ENCODE measurements at regions not wholly inside any gene's neighbourhood (a gene's known extent, or its start where the extent isn't known, plus 50 kb on each side); places are given as distances from the start of the nearest gene placed in this dataset.

DNA sequence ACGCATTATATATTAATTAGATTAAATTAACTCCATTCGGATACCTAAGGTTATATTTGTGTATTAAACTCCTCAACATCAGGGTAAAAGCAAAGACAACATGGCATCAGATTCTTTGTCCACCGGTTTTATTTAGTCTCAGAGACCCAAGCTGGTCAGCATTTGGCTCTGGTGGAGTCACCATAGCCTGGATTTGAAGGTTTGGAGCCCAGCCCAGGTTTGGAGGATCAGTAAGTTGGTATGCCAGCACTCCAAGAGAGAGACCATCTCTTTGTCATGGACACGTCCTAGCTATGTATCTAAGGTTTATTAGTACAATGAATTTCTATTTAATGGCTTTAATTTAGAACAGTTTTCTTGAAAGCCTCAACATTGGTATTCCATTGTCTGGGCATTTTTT lies 328.4 kb upstream of the RBFOX1 start:
- Histone ChIP-seq H3K36me3 (ENCODE audit: control insufficient read depth, insufficient read depth, low read length) (no peaks in the 10 kb centered on the region), H3K4me1 (ENCODE audit: control insufficient read depth, insufficient read depth, low read length, poor library complexity, severe bottlenecking) (no peaks in the 10 kb centered on the region), H3K4me3 (ENCODE audit: insufficient read depth, low read depth, low read length, poor library complexity, severe bottlenecking) (no peak overlapping the region), H3K27me3 (replicated peaks; ENCODE audit: control insufficient read depth, insufficient read depth, low read length, poor library complexity, severe bottlenecking) (no peaks in the 10 kb centered on the region), H3K27ac (ENCODE audit: insufficient read depth, low read length, poor library complexity, severe bottlenecking) (no peak overlapping the region), H3K9me3 (ENCODE audit: control insufficient read depth, low read length) (no peaks in the 10 kb centered on the region)
- no peak for DNase-seq

DNA sequence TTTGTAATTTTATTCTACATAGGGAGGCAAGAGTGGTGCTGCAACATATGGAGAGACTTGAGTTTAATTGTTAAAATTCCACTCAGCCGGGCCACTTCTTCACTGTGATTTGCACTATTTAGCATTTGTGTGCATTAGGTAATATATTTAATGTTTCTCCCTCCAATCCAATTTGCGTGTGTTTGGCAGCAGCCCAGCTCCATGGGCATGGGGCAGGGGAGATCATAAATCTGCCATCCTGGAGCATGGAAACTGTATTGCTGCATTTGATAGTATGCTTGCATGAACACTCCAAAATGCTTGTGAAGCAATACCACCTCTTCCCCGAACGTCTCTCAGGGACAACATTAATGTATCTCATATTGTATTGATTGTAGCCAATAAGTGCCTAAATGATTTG lies 339.1 kb upstream of the RBFOX1 start:
- H3K36me3 ChIP-seq (ENCODE audit: control insufficient read depth, insufficient read depth, low read length) = no peaks in the 10 kb centered on the region
- no peak overlapping the region for H3K27ac ChIP-seq (ENCODE audit: insufficient read depth, low read length, poor library complexity, severe bottlenecking)
- no peaks in the 10 kb centered on the region for H3K4me1 ChIP-seq (ENCODE audit: control insufficient read depth, insufficient read depth, low read length, poor library complexity, severe bottlenecking)
- H3K27me3 ChIP-seq (replicated peaks; ENCODE audit: control insufficient read depth, insufficient read depth, low read length, poor library complexity, severe bottlenecking) = no peaks in the 10 kb centered on the region
- DNase-seq = no peak
- H3K4me3 ChIP-seq (ENCODE audit: insufficient read depth, low read depth, low read length, poor library complexity, severe bottlenecking) = no peak overlapping the region
- no peaks in the 10 kb centered on the region for H3K9me3 ChIP-seq (ENCODE audit: control insufficient read depth, low read length)

GRCh38 chr16:6988846-6989245 lies 343.8 kb upstream of the RBFOX1 start:
- Histone ChIP-seq H3K27ac (ENCODE audit: insufficient read depth, low read length, poor library complexity, severe bottlenecking) (no peak overlapping the region), H3K27me3 (replicated peaks; ENCODE audit: control insufficient read depth, insufficient read depth, low read length, poor library complexity, severe bottlenecking) (no peaks in the 10 kb centered on the region), H3K4me1 (ENCODE audit: control insufficient read depth, insufficient read depth, low read length, poor library complexity, severe bottlenecking) (no peaks in the 10 kb centered on the region), H3K4me3 (ENCODE audit: insufficient read depth, low read depth, low read length, poor library complexity, severe bottlenecking) (no peak overlapping the region), H3K9me3 (ENCODE audit: control insufficient read depth, low read length) (no peaks in the 10 kb centered on the region), H3K36me3 (ENCODE audit: control insufficient read depth, insufficient read depth, low read length) (no peaks in the 10 kb centered on the region)
- DNase-seq = no peak

- H3K27me3 ChIP-seq (replicated peaks; ENCODE audit: control insufficient read depth, insufficient read depth, low read length, poor library complexity, severe bottlenecking) = no peaks in the 10 kb centered on the region
- no peaks in the 10 kb centered on the region for H3K4me1 ChIP-seq (ENCODE audit: control insufficient read depth, insufficient read depth, low read length, poor library complexity, severe bottlenecking)
- H3K36me3 ChIP-seq (ENCODE audit: control insufficient read depth, insufficient read depth, low read length) = no peaks in the 10 kb centered on the region
- no peak overlapping the region for H3K27ac ChIP-seq (ENCODE audit: insufficient read depth, low read length, poor library complexity, severe bottlenecking)
- no peak overlapping the region for H3K4me3 ChIP-seq (ENCODE audit: insufficient read depth, low read depth, low read length, poor library complexity, severe bottlenecking)
- no peaks in the 10 kb centered on the region for H3K9me3 ChIP-seq (ENCODE audit: control insufficient read depth, low read length)
- DNase-seq = no peak
Measured at GRCh38 chr16:6977916-6978315, 354.7 kb upstream of the RBFOX1 start.

DNA sequence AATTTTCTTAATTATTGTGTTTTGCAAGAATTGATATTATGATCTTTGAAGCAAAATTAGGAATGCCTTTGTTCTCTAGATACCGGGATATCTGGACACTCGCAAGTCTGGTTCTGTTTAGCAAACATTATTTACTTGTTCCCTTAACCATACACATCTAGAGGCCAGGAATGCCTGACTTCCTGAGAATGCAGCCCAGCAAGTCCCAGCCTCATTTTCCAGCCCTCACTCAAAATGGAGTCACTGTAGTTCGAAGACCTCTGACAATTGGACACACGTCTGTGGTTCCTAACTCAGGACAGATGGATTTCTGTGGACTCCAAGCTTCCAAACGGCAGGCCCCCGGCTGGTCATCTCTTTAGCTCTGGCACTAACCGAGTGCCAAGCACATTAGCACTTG lies 355.4 kb upstream of the RBFOX1 start:
- Histone ChIP-seq H3K4me3 (ENCODE audit: insufficient read depth, low read depth, low read length, poor library complexity, severe bottlenecking) (no peak overlapping the region), H3K36me3 (ENCODE audit: control insufficient read depth, insufficient read depth, low read length) (no peaks in the 10 kb centered on the region), H3K27ac (ENCODE audit: insufficient read depth, low read length, poor library complexity, severe bottlenecking) (no peak overlapping the region), H3K9me3 (ENCODE audit: control insufficient read depth, low read length) (no peaks in the 10 kb centered on the region), H3K27me3 (replicated peaks; ENCODE audit: control insufficient read depth, insufficient read depth, low read length, poor library complexity, severe bottlenecking) (no peaks in the 10 kb centered on the region), H3K4me1 (ENCODE audit: control insufficient read depth, insufficient read depth, low read length, poor library complexity, severe bottlenecking) (no peaks in the 10 kb centered on the region)
- DNase-seq = no peak

DNA sequence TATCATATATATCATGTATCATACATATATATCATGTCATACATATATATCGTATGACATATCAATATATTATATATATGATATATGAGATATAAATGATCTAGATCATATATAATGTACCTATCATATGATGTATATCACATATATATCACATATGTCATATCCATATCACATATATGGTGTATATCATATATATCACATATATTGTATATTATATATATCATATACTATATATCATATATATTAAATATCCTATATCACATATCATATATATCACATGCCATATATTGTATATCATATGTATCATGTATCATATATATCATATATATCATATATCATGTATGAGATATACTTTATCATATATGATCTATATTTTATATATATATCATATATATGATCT lies 355.9 kb upstream of the RBFOX1 start:
- H3K27me3 ChIP-seq (replicated peaks; ENCODE audit: control insufficient read depth, insufficient read depth, low read length, poor library complexity, severe bottlenecking) = no peaks in the 10 kb centered on the region
- H3K9me3 ChIP-seq (ENCODE audit: control insufficient read depth, low read length) = no peaks in the 10 kb centered on the region
- no peak overlapping the region for H3K4me3 ChIP-seq (ENCODE audit: insufficient read depth, low read depth, low read length, poor library complexity, severe bottlenecking)
- no peaks in the 10 kb centered on the region for H3K36me3 ChIP-seq (ENCODE audit: control insufficient read depth, insufficient read depth, low read length)
- H3K4me1 ChIP-seq (ENCODE audit: control insufficient read depth, insufficient read depth, low read length, poor library complexity, severe bottlenecking) = no peaks in the 10 kb centered on the region
- no peak for DNase-seq
- H3K27ac ChIP-seq (ENCODE audit: insufficient read depth, low read length, poor library complexity, severe bottlenecking) = no peak overlapping the region

GRCh38 chr16:6970171-6970857 lies 362.3 kb upstream of the RBFOX1 start:
- Histone ChIP-seq H3K27me3 (replicated peaks; ENCODE audit: control insufficient read depth, insufficient read depth, low read length, poor library complexity, severe bottlenecking) (no peaks in the 10 kb centered on the region), H3K27ac (ENCODE audit: insufficient read depth, low read length, poor library complexity, severe bottlenecking) (no peak overlapping the region), H3K4me3 (ENCODE audit: insufficient read depth, low read depth, low read length, poor library complexity, severe bottlenecking) (no peak overlapping the region), H3K9me3 (ENCODE audit: control insufficient read depth, low read length) (no peaks in the 10 kb centered on the region), H3K36me3 (ENCODE audit: control insufficient read depth, insufficient read depth, low read length) (no peaks in the 10 kb centered on the region), H3K4me1 (ENCODE audit: control insufficient read depth, insufficient read depth, low read length, poor library complexity, severe bottlenecking) (no peaks in the 10 kb centered on the region)
- DNase-seq = no peak

DNA sequence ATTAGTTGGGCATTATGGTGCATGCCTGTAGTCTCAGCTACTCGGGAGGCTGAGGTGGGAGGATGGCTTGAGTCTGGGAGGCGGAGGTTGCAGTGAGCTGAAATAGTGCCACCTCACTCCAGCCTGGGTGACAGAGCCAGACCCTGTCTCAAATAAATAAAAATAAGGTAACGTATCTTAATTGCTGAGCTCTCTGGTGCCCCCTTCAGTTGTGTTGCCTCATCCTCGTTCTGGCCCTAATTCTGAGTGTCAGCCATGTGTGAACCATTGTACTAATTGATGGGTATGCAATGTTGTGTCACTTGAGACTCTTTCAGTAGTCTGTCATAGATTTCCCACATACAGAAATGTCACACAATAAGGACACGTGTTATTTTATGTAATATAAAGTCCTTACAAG lies 363.1 kb upstream of the RBFOX1 start:
- no peaks in the 10 kb centered on the region for H3K4me1 ChIP-seq (ENCODE audit: control insufficient read depth, insufficient read depth, low read length, poor library complexity, severe bottlenecking)
- H3K27me3 ChIP-seq (replicated peaks; ENCODE audit: control insufficient read depth, insufficient read depth, low read length, poor library complexity, severe bottlenecking) = no peaks in the 10 kb centered on the region
- H3K36me3 ChIP-seq (ENCODE audit: control insufficient read depth, insufficient read depth, low read length) = no peaks in the 10 kb centered on the region
- DNase-seq = no peak
- H3K4me3 ChIP-seq (ENCODE audit: insufficient read depth, low read depth, low read length, poor library complexity, severe bottlenecking) = no peak overlapping the region
- H3K27ac ChIP-seq (ENCODE audit: insufficient read depth, low read length, poor library complexity, severe bottlenecking) = no peak overlapping the region
- no peaks in the 10 kb centered on the region for H3K9me3 ChIP-seq (ENCODE audit: control insufficient read depth, low read length)

DNA sequence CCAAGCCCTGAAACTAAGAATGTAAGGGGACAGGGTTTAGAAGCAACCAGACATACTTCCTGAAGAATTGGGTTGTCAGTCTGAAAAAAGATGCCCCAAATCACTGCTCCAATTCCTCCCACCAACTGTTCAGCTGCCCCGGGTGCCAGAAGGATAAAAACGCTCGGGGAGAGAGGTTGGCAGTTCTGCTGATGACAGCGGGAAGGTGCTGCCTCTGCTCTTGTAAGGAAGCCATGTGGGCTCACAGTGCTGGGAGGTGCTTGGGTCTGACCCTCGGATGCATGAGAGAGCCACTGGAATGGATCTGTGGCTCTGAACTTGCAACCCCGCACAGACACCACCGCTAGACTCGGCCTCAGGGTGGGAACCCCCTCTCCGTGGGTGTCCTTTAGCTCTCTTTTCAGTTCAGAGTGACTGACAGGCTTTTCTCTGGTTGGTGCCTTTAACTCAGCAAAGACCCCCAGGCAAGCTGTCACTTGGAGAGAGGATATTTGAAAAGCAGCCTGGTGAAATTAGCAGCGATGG lies 364.8 kb upstream of the RBFOX1 start:
- Histone ChIP-seq H3K4me1 (ENCODE audit: control insufficient read depth, insufficient read depth, low read length, poor library complexity, severe bottlenecking) (no peaks in the 10 kb centered on the region), H3K27me3 (replicated peaks; ENCODE audit: control insufficient read depth, insufficient read depth, low read length, poor library complexity, severe bottlenecking) (no peaks in the 10 kb centered on the region), H3K27ac (ENCODE audit: insufficient read depth, low read length, poor library complexity, severe bottlenecking) (no peak overlapping the region), H3K36me3 (ENCODE audit: control insufficient read depth, insufficient read depth, low read length) (no peaks in the 10 kb centered on the region), H3K9me3 (ENCODE audit: control insufficient read depth, low read length) (no peaks in the 10 kb centered on the region), H3K4me3 (ENCODE audit: insufficient read depth, low read depth, low read length, poor library complexity, severe bottlenecking) (no peak overlapping the region)
- DNase-seq = no peak

DNA sequence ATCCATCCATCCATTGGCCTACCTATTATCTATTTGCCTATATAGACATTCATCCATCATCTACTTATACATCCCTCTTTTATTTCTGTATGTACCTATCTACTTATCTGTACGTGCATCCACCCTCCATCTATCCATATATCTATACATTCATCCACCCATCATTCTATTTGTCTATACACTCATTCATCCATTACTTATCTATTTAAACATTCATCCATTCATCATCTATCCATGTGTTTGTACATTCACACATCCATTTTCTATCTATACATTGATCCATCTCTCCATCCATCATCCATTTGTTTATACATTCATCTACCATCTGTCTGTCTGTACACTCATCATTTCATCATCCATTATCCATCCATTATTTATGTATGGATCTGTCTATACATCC lies 365.7 kb upstream of the RBFOX1 start:
- no peaks in the 10 kb centered on the region for H3K9me3 ChIP-seq (ENCODE audit: control insufficient read depth, low read length)

More for the DNA sequence above, 365.7 kb upstream of the RBFOX1 start:
- Histone ChIP-seq H3K4me1 (ENCODE audit: control insufficient read depth, insufficient read depth, low read length, poor library complexity, severe bottlenecking) (no peaks in the 10 kb centered on the region), H3K4me3 (ENCODE audit: insufficient read depth, low read depth, low read length, poor library complexity, severe bottlenecking) (no peak overlapping the region), H3K36me3 (ENCODE audit: control insufficient read depth, insufficient read depth, low read length) (no peaks in the 10 kb centered on the region), H3K27ac (ENCODE audit: insufficient read depth, low read length, poor library complexity, severe bottlenecking) (no peak overlapping the region), H3K27me3 (replicated peaks; ENCODE audit: control insufficient read depth, insufficient read depth, low read length, poor library complexity, severe bottlenecking) (no peaks in the 10 kb centered on the region)
- DNase-seq = no peak

All from effector memory CD4-positive, alpha-beta T cell (primary cell).